TTC549 (cell line): ENCODE measurements at regions not wholly inside any gene's neighbourhood (a gene's known extent, or its start where the extent isn't known, plus 50 kb on each side); places are given as distances from the start of the nearest gene placed in this dataset.

Experiments used
- FAIRE-seq: peaks from 2 replicates; lab custom pipeline; 2012; peaks lifted over from hg19 to GRCh38; lab: Jason Lieb, UNC

DNA sequence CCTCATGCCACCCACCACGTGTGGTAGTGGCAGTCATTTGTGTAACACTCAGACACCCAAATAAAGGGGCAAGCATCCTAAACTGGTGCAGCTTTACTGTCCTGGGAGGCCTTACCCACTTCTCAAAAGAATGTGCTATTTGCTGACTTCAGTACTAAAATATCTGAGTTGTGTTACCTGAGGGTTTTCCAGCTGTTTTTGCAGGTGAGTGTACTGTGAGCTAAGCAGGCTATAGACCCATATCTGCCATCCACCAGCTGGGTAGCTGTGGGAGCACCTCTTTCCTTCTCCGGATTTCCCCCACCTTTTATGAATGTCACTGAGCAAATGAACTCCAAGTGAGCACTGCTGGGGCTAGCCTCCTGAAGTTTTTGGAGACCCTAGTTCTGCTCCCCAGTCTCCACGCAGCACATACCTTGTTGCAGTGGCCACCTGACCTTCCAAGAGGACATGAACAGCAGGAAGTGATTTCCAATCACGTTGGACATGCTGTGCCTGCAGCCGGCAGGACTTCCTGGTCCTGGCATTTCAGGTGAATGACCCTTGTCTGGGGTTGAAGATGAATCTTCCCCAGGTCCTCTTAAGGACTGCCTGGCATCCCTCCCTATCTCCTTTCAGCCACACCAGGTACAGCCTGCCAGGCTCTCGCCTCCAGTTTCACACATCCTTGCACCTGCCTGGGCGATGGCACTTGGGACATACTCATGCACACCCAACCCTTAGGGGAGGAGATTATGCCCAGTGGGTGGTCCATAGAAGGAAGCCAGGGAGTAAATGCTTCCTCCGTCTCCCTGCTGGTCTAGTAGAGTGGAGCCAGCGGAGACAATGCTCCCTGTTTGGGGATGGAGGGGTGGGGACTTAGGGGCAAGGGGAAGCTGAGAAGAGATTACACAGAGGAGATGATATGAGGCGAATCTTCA lies 109.5 kb upstream of the SPATA13 start:
- no peak for FAIRE-seq

DNA sequence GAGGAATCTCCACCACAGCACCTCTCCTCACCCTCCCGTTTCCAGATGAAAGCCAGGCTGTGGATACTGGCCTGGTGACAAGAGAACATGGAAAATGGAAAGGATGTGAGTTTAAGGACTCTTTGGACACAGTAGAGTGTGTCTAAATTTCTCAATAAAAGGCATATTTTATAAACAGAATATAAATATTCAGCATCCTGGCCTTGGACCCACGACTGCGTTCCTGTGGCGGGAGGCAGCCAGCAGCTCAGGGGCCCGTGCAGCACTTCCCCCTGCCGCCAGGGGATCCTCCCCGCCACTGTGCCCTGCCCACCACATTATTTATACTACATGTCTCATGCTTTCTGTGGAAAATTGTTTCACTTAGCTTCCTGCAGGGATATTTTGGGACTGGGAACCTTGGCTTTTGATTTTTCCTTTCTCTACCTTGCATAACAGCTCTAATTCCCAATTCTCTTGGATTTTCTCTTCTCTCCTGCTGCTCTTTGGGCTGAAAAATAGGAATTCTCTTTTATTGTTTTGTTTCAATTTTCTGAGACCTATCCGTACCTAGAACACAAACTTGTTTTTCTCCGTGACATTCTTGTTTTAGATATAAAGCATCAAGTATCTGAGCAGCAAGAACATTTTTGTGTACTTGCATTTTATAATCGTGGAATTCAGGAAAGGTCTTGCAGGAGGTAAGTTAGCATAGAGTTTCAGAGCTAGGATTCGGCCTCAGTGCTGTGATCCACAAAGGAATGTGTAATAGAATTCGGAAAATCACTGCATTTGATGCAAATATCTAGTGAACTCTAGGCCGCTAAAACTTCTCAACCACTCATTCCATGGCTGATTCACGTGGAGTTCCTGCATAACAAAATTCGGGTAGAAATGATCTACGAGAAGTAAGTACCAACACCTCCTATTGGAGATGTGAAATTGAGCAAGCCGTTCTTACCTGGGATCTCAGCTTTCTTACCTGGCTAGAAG lies 107.7 kb upstream of the SPATA13 start:
- no peak for FAIRE-seq

DNA sequence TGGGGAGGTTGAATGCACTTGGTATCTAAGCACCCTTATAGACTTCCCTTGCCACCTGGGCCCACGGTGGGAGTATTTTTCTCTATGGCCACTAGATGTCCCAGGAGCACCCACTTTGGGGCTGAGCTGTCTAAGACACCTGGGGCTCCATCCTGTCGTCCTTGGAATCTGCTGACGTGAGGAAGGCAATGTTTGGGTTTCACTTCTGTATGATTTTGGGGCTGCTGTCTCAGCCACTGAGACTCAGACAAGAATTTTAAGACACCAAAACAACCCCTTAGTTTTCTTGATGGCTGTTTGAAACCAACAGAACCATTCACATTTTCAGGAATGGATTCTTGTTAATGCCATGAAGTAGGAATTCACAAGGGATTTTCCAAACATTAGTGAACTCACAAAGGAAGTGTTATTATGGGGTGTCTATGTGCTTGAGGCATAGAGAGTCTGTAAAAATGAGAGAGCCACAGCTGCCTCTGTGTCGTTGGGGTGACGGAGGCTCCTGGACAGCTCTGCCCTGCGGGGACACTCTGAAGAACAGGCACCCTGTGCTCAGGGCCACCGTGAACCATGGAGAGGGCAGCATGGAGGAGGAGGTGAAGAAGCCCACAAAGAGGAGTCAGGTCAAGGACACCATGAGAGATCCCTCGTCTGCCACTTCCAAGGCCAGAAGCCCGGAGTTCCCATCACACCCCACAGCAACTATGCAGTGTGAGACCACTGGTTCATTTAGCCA lies 106.8 kb upstream of the SPATA13 start:
- FAIRE-seq: no peak

DNA sequence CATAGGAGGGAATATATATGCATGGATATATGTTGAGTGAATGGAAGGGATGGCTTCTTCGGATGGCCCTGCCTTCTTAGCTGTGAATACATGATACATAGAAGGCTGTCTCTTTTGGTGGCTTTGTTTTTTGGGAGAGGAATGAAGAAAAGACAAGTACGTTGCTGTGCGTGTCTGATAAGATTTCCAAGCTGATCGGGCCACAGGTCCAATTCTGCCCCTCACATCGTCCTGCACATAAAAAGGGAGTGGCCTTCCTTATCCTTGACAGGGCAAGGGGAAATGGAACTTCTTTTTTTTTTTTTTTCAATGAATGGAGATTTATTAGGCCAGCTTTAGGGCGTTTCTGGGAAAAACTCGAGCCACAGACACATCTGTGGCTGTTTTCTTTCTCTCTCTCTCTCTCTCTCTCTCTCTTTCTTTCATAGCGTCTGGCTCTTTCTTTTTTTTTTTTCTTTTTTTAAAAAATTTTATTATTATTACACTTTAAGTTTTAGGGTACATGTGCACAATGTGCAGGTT lies 103.8 kb upstream of the SPATA13 start:
- no peak for FAIRE-seq

DNA sequence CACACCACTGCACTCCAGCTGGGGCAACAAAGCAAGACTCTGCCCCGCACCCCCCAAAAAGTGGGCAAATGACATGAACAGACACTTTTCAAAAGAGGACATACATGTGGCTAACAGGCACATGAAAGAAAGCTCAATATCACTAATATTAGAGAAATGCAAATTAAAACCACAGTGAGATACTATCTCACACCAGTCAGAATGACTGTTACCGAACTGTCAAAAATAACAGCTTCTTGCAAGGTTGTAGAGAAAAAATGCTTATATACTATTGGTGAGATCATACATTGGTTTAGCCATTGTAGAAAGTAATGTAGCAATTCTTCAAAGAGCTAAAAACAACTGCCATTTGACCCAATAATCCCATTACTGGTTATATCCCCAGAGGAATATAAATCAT lies 99.5 kb upstream of the SPATA13 start:
- no peak for FAIRE-seq

DNA sequence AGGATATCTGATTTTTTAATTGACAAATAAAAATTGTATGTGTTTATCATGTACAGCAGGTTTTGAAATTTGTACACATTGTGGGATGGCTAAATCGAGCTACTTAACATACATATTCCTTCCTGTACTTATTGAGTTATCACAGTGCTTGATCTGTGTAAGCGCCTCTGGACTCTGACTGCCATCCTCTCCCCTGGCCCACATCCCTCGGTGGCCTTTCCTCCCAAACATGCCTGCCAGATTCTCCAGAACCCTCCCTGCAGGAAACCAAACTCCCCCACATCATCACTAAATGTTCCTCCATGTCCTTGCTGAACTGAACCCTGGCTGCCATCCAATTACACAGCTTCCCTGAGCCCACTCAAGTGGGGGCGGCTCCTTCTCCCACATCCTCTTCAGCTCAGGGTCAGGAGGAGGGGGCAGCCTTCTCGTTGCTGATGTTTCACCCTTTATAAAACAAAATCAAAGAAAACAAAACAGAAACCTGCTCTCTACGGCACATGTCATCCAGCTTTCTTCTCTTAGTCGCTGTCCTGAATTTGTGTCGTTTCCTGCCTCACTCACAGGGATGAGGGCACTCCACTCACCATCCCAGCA lies 97.1 kb upstream of the SPATA13 start:
- FAIRE-seq: no peak

DNA sequence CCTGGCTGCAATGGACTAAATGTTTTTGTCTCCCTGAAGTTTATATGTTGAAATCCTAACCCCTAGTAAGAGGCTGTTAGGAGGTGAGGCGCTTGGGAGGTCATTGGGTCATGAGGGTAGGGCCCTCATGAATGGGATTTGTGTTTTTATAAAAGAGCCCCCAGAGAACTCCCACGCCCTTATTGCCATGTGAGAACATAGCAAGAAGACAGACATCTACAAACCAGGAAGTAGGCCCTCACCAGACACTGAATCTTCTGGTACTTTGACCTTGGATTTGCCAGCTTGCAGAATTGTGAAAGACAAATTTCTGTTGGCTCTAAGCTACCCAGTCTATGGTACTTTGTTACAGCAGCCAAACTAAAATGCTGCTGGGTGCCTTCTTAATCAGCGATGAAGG lies 96.1 kb upstream of the SPATA13 start:
- FAIRE-seq: no peak

DNA sequence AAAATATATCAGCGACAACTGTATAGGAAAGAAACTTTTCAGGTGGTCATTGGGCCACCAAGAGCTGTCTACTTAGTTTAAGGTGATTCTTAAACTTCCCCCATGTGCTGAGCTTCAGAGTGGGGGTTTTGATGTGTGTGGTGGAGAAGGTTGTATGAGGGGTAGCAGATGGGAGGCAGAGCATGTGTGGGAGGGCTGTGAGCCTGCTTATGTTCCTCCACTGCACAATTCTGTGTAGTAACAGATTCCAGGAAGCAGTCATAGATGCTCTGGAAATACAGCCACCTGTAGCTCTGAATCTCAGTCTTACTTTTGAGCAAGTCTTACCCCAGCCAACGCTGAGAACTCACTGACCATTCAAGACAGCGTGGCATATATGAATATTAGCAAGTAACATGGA lies 95.3 kb upstream of the SPATA13 start:
- no peak for FAIRE-seq

DNA sequence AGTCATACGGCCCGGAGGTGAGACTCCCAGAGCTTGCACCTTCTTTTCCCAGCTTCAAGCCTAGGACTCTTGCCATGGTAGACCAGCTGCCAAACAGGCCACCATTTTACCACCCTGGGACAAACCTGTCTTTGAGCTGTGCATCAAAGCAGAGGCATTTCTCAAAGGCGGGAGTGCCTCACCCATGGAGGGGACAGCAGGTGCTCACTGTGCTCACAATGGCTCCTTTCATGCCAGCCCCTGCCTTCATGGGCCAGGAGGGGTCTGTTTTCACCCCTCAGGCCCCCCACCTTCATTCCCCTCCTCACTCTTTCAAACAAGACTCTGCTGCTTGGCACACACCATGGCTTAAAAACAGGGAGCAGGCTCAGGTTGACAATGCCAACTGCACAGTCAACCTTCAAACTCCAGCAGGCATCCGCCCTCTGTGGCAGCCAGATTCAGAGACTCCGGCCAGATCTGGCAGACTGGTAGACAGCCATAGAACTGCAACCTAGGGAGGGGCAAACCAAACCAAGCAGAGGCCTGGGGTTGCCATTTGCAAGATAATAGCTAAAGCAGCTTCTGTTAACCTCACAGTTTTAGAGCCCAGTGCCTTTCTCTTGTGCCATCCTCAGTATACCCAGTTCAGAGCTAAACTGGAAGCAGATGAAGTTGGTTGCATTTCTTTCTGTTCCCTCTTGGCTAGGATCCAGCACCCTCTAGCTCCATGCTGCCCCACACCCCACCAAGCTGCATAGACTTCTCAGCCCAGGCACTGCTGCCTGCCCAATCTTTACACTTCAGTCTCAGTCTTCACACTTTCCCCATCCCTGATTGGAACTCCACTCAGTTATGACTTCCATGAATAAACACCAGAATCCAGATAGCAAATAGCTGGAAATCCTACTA lies 93.9 kb upstream of the SPATA13 start:
- no peak for FAIRE-seq

DNA sequence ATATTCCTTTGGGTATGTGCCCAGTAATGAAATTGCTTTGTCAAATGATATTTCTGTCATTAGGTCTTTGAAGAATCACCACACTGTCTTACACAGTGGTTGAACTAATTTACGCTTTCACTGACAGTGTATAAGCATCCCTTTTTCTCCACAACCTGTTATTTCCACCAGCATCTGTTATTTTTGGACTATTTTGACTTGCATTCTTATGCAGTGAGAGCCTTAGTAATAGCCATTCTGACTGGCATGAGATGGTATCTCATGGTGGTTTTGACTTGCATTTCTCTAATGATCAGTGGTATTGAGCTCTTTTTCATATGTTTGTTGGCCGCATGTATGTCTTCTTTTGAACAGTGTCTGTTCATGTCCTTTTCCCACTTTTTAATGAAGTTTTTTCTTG lies 92.0 kb upstream of the SPATA13 start:
- no peak for FAIRE-seq

DNA sequence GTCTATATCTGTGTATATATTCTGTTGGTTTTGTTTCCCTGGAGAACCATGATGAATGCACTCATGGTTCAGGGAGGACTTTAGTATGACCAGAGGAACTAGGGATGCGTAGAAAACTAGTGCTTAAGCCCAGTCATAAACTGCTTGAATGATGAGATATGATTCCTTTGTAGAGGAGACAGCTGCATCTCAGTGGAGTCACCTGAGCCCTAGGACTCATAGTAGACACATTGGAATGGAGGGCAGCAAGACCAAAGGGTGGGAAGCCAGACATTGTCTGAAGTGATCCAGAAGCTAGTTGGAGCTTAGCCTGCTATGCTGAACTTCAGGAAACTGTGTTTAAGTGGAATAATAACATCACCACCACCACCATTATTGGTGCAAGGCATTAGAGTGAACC lies 89.5 kb upstream of the SPATA13 start:
- no peak for FAIRE-seq

DNA sequence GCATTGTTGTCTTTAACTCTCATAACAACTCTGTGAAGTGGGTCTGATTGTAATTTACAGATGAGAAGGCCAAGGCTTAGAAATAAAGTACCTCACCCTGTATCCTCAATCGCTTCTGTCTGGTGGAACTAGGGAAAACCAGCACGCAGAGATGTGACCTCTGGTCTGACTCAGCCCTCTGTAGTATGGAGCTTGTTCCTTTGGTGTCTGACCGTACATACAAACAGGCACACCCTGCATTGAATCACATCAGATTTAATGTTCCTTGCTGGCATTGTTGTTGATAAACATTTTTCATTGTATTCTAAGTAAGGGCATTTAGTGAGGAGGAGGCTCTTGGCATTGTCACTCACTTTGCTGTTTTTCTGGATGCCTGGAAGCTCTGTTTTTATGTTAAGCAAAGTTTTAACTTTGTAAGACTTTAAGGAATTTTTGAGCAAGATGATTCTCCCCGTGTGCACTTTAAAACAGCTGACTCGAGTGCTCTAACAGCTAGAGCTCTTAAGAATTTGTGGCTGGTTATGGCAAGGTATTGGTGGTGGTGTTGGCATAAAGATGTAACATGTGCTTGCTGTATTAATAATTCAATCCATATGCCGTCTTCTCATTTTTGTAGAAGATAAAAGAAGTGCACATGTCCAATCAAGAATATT lies 89.0 kb upstream of the SPATA13 start:
- FAIRE-seq: no peak

DNA sequence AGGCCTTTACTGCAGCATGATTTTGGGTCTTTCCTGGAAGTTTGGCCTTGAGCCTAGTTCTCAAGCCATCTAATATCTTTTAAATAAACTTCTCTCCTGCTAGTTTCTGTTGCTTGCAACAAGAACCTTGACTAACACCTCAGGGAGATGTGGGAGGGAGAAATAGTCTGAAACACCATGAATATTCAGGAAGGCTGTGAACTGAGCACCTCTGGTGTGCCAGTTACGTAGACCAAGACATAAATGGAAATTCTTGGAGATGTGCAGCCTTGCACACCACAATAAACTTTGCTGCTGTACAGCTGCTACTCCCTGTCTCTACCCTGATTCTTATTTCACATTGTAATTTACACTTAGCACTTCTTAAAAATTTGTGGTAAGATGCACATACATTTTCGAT lies 86.9 kb upstream of the SPATA13 start:
- no peak for FAIRE-seq

DNA sequence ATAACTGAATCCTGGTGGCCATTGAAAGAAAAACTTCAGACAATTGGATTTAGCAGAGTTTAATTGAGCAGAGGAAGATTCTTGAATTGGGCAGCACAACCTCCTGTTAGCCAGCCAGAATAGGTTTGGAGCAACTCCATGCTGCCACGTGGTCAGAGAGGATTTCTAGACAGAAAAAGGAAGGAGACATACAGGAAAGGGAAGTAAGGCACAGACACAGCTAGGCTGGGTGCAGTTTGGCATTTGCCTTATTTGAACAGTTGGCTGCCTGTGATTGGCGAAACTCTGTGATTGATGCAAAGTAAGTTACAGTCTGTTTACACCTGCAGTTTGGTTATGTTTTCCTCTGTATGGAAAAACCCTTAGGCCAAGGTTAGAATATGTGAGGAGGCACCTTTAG lies 85.8 kb upstream of the SPATA13 start:
- no peak for FAIRE-seq

DNA sequence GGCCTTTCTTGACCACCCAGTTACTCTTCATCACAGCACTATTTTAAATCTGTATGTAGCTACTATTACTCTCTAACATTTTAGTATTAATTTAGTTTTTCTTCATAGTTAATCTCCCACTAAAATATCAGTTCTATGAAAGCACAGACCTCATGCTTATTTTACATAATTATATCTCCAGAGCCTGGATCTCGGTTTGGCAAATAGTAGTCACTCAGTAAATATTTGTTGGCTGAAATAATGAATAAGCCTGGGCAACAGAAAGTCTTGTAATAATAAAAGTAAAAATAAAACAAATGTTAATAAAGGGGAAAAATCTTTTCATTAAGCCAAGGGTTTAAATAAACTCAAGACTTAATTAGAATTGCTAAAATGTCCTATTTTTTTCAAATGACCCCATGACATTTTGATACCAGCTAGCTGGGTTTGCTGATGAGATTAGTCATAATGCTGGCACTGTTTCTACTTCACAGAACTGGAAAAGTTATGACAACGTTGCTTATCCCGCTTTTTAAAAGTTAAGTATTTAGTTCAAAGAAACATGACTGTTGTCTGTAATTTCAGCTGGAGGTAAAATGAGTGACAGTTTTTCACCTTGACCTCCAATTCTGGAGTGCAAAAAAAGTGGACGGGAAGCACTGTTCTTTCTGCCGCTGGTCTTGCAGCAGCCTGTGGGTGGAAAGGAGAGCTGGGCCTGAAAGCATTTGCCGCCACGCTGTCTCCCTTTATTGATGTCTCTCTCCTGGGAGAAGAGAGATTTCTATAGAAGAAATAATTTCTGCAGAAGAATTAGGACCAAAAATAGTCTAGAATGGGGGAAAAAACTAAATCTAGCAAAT lies 85.2 kb upstream of the SPATA13 start:
- FAIRE-seq: no peak

DNA sequence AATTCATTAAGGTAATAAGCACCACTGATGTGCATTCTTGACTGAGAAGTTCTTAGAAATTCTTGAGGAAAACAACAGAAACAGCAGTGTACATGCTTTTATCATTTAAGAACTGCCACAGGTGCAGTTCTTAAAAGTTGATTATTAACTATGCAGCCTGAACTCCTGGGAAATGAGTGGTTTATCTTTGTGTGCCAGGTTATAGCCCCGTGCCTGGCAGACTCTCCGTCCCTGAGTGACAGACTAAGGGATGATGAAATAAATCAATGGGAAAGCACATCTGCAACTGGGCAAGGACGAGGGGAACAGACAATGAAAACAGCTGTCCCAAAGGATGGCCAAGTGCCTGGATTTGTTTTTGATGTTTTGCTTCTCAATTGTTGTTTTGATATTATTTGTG lies 84.4 kb upstream of the SPATA13 start:
- FAIRE-seq: no peak

DNA sequence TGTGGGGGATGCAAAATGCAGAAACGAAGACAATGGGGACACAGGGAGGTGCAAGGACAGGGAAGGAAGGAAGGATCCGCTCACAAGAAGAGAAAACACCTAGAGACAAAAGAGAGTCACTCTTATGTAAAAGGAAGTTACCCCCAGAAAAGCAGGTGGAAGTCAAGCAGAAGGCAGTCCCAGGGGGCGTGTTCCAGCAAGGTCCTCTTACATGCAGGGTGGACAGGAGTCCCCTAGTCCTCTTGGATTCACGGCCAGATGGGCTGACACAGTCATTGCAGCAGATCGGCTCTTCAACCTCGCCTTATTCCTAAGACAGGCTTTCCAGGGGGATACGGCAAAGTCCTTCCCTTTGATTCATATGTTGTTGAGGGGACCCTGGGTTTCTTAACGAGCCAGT lies 83.9 kb upstream of the SPATA13 start:
- no peak for FAIRE-seq

DNA sequence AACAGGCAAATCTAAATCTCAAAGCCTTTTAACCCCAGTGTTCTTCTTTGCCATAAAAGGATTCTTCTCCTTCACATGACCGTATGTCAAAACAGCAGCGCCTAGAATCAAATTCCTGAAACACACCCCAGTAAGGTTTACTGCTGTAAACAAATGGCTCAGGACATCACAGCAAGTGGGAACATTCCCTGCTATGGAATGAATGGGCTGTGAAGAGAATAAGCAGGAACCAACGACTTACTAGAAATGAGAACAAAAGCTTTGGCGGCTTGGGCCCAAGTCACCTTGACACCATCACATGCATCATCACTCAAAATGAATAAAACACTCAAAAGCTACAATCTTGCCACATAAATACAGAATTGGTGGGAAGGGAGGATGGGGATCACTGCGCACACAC lies 80.4 kb upstream of the SPATA13 start:
- no peak for FAIRE-seq

DNA sequence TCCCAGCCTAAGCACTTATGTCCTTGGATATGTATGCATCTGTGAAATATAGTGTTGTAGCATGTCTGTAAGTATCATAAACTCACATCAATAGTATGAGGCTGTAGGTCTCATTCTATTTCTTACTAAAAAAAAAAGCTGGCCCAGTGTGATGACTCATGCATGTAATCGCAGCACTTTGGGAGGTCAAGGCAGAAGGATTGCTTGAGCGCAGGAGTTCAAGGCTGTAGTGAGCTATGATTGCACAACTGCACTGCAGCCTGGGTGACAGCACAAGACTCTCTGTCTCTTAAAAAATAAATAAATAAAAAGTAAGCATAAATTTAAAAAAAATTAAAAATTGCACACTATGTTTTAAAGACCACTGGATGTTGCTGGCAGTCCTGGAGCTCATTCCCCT lies 79.1 kb upstream of the SPATA13 start:
- FAIRE-seq: no peak
